NCI-H345 (cell line): ENCODE measurements at regions not wholly inside any gene's neighbourhood (a gene's known extent, or its start where the extent isn't known, plus 50 kb on each side); places are given as distances from the start of the nearest gene placed in this dataset.
"Not testable (repeated sequence)": the region's sequence is repeated elsewhere in the genome, so short reads cannot be mapped to it uniquely, and the experiment has no call there.

Experiments used
- DNase-seq: peaks from one replicate; lab custom pipeline; 2025; lab: John Stamatoyannopoulos, UW

GRCh38 chr14:49946320-49947141 lies 53.6 kb downstream of the ARF6 start:
- peak; percentile 80 for DNase-seq

- peak; percentile 30 for DNase-seq
Measured at GRCh38 chr14:49947506-49947905, 54.6 kb downstream of the ARF6 start.

- DNase-seq = peak; percentile 82
Measured at GRCh38 chr14:49950275-49951228, 57.7 kb downstream of the ARF6 start.

- no peak for DNase-seq
Measured at GRCh38 chr14:49951229-49951607, 58.3 kb downstream of the ARF6 start.

- no peak for DNase-seq
Measured at GRCh38 chr14:49951691-49952345, 58.9 kb downstream of the ARF6 start.

- DNase-seq = no peak
Measured at GRCh38 chr14:49953196-49953595, 60.3 kb downstream of the ARF6 start.

GRCh38 chr14:49954171-49954631 lies 61.3 kb downstream of the ARF6 start:
- no peak for DNase-seq

- DNase-seq = no peak
Measured at GRCh38 chr14:49955024-49955423, 62.1 kb downstream of the ARF6 start.

- DNase-seq = no peak
Measured at GRCh38 chr14:49957089-49957852, 64.4 kb downstream of the ARF6 start.

GRCh38 chr14:49959822-49960408 lies 67.0 kb downstream of the ARF6 start:
- peak; percentile 95 for DNase-seq

- DNase-seq = no peak
Measured at GRCh38 chr14:49960453-49960852, 67.6 kb downstream of the ARF6 start.

- no peak for DNase-seq
Measured at GRCh38 chr14:49961270-49962222, 68.7 kb downstream of the ARF6 start.

- DNase-seq = no peak
Measured at GRCh38 chr14:49962621-49963020, 69.7 kb downstream of the ARF6 start.

GRCh38 chr14:49965068-49965651 lies 72.3 kb downstream of the ARF6 start:
- not testable (repeated sequence) for DNase-seq

GRCh38 chr14:49966304-49966809 lies 73.5 kb downstream of the ARF6 start:
- DNase-seq = no peak

- DNase-seq = no peak
Measured at GRCh38 chr14:49966971-49967630, 74.2 kb downstream of the ARF6 start.

GRCh38 chr14:49969961-49970360 lies 77.1 kb downstream of the ARF6 start:
- DNase-seq = no peak

GRCh38 chr14:49970474-49971147 lies 77.7 kb downstream of the ARF6 start:
- no peak for DNase-seq
